ENCODE measurements at regions not wholly inside any gene's neighbourhood (a gene's known extent, or its start where the extent isn't known, plus 50 kb on each side); places are given as distances from the start of the nearest gene placed in this dataset.

- ATAC-seq (no peak), DNase-seq (ENCODE audit: low read depth in 1 of 2, low spot score in 1 of 2) (no peak), FAIRE-seq (no peak)
- Histone ChIP-seq H3K4me1 (peaks cover 22% of the 10 kb centered on the region), H3K4me3 (no peak overlapping the region), H3K9me3 (peaks cover 7% of the 10 kb centered on the region; the same call in 1 of the 3 replicates), H3K27ac (no peak overlapping the region), H3K4me2 (no peak overlapping the region)
- CTCF ChIA-PET: no interaction called here
- TF ChIP-seq ELK1 (IDR thresholded peaks at IDR 0.05; ENCODE audit: low read depth, low read length) (no peak), SMC3 (IDR thresholded peaks at IDR 0.05) (no peak), ZFP36 (IDR thresholded peaks at IDR 0.05; ENCODE audit: borderline replicate concordance, partially characterized antibody) (no peak), SREBF2 (IDR thresholded peaks at IDR 0.05) (no peak), RFX5 (IDR thresholded peaks at IDR 0.05) (no peak), RNF2 (IDR thresholded peaks at IDR 0.05; ENCODE audit: borderline replicate concordance, low read depth) (no peak), PBX3 (IDR thresholded peaks at IDR 0.05) (no peak), HEYL (CRISPR knock-in tag; IDR thresholded peaks at IDR 0.05) (no peak), POLR2A (IDR thresholded peaks at IDR 0.05; ENCODE audit: low read length) (no peak), CHD4 (IDR thresholded peaks at IDR 0.05; ENCODE audit: borderline replicate concordance) (no peak), MYC (IDR thresholded peaks at IDR 0.05; ENCODE audit: borderline replicate concordance, low read length) (no peak), FOSL2 (IDR thresholded peaks at IDR 0.05) (no peak), FOSL2 (CRISPR knock-in tag; IDR thresholded peaks at IDR 0.05) (no peak)
- WGBS (ENCODE audit: missing lambda C conversion rate): 53% methylated on average over 7 of the region's 7 CpGs
- POLR2A ChIA-PET: no interaction called here
Observed at GRCh38 chr3:72157748-72158638, 373.0 kb upstream of the PROK2 start.

- Histone ChIP-seq H3K4me2 (peak overlapping the region; percentile 27), H3K4me1 (peaks cover 35% of the 10 kb centered on the region), H3K4me3 (no peak overlapping the region), H3K27ac (peak overlapping the region in 1 of 2 experiments; percentile 38; a peak in 4 of 6 replicates), H3K9me3 (peaks cover 7% of the 10 kb centered on the region; the same call in 1 of the 3 replicates)
- no peak for TF ChIP-seq CBX8 (IDR thresholded peaks at IDR 0.05)
- no peak for TF ChIP-seq FOSL2 (IDR thresholded peaks at IDR 0.05)
- TF ChIP-seq FOSL2 (CRISPR knock-in tag; IDR thresholded peaks at IDR 0.05): no peak
- TF ChIP-seq MYC (IDR thresholded peaks at IDR 0.05; ENCODE audit: borderline replicate concordance, low read length): no peak
- no peak for TF ChIP-seq HOXA7 (CRISPR knock-in tag; IDR thresholded peaks at IDR 0.05)
- no peak for TF ChIP-seq NFE2L2 (conservative IDR thresholded peaks at IDR 0.05; ENCODE audit: low read length)
- TF ChIP-seq MAFK (IDR thresholded peaks at IDR 0.05; ENCODE audit: partially characterized antibody): no peak
- TF ChIP-seq EHF (CRISPR knock-in tag; IDR thresholded peaks at IDR 0.05): no peak
- no peak for TF ChIP-seq ELK1 (IDR thresholded peaks at IDR 0.05; ENCODE audit: low read depth, low read length)
- TF ChIP-seq USF2 (IDR thresholded peaks at IDR 0.05): no peak
- no peak for TF ChIP-seq ZNF302 (CRISPR knock-in tag; IDR thresholded peaks at IDR 0.05)
- TF ChIP-seq JUN (IDR thresholded peaks at IDR 0.05): no peak
- TF ChIP-seq FOSB (CRISPR knock-in tag; IDR thresholded peaks at IDR 0.05): no peak
- TF ChIP-seq FOXS1 (CRISPR knock-in tag; IDR thresholded peaks at IDR 0.05): no peak
- no peak for TF ChIP-seq E2F6 (IDR thresholded peaks at IDR 0.05; ENCODE audit: borderline replicate concordance, low read depth)
- TF ChIP-seq HEYL (CRISPR knock-in tag; IDR thresholded peaks at IDR 0.05): no peak
- POLR2A ChIA-PET: no interaction called here
- CTCF ChIA-PET: interaction anchor here (1.4 kb wide), 1 partner anchor 29 kb away, joined by 4 read pairs; no protein-coding TSS in a partner anchor
- DNase-seq (ENCODE audit: low read depth in 1 of 2, low spot score in 1 of 2) (peak; percentile 41 to 56), FAIRE-seq (no peak), ATAC-seq (peak; percentile 71 to 75)
- 20% methylated on average over 12 of the region's 12 CpGs for WGBS (ENCODE audit: missing lambda C conversion rate)
Observed at GRCh38 chr3:72155391-72156064, 370.6 kb upstream of the PROK2 start.
